Activated T-cell treated with anti-CD3 and anti-CD28 coated beads, Interleukin-2, amount 50 U/mL, for 48 hours (primary cell): ENCODE measurements at regions not wholly inside any gene's neighbourhood (a gene's known extent, or its start where the extent isn't known, plus 50 kb on each side); places are given as distances from the start of the nearest gene placed in this dataset.

Experiments
- DNase-seq, 2 experiments: peaks; one replicate each; pipeline ENCODE4 v3.0.0-alpha.2; 2020

DNA sequence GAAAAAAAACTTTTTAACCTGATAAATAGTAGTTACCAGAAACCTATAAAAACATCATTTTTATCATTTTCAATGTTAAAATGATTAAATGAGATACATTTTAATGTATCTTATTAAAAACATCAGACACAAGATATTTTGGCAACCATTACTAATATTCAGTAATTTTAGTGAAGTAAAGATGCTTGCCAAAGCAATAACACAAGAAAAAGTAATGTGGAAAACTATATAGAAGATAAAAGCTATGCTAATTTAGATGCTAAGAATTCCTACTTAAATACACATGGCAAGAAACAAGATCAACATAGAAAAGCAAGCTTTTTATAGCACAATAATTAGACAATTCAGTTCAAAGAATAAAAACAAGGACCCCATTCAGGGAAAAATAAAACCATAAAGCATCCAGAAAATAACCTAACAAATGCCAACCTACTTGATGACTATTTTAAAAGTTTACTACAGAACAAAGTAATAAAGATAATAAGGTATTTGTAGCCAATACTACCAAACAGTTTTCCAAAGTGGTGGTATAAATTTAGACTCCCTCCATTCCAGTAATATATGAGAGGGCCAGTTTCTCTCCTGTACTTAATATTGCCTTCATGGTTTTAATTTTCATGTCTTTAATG is 489.5 kb downstream of the CDH2 start:
- DNase-seq, result no peak

DNA sequence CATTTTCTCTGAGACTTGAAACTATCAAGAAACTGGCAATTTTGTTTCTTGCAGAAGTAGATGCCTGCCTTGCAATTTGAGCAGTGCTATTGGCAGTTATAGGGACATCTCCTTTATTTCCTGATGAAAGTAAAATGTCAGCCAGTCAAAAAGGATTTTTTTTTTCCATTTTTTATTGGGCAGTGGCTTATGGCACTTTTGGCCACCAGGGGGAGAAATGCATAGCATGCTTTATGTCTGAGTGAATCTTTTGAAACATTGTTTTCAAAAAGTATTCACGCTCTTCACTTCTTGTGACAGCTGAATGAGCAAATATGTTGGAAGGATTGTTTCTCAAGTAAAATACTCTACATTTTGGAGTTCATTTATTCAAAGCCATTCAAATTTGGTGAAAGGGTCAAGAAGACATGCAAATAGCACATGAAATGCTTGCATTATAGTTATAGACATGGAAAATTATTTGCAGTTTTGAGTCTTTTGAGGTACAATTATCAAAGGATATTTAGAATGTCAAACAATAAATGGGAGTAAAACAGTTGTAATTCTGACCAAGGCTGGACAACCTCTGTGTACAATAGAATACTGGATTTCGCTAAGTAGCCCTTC is 491.0 kb downstream of the CDH2 start:
- no peak for DNase-seq

DNA sequence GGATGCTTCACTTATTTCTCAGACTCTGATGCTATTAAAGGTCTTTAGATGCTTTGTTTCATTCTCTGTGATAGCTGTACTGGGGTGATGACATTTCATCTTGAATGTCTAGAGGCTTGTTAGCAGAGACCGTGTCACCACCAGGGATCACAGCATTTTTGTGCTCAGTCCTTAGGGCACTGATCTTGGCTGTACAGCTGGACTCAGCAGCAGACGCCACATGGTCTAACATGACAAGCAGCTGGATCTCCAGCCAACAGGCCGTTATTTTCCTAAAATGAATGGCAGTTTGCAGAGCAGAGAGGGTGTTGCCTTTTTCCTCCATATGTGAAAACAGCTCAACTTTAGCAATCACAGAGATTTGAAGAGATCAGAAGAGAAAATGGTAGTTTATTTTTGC is 491.8 kb downstream of the CDH2 start:
- DNase-seq, result no peak

DNA sequence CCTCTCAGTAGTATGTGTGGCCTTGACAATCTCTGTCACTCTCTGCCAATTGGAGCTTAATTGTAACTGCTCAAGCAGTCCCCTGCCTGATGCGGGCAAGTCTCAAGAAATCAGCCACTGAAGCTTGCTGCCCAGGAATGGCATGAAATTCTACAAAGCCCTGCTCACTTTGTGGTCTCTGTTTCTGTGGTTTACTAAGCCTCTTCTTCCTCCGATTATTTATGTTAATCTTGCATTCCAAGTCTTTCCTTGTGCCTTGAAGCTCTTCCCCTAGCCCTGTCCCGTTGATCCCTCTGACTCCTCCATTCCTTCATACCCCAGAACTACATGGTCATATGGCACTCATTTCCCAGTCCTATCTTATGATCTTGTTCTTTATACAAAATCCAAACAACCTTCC is 489.3 kb upstream of the CHST9 start:
- no peak for DNase-seq

DNA sequence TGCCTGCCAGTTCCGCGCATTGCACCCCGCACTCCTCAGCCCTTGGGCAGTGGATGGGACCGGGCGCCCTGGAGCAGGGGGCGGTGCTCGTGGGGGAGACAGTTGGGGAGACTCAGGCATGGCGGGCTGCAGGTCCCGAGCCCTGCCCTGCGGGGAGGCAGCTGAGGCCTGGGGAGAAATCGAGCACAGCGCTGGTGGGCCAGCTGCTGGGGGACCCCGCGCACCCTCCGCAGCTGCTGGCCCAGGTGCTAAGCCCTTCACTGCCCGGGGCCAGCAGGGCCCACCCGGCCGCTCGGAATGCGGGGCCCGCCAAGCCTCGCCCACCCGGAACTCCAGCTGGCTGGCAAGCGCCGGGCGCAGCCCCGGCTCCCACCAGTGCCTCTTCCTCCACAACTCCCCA is 488.8 kb upstream of the CHST9 start:
- DNase-seq, result no peak

DNA sequence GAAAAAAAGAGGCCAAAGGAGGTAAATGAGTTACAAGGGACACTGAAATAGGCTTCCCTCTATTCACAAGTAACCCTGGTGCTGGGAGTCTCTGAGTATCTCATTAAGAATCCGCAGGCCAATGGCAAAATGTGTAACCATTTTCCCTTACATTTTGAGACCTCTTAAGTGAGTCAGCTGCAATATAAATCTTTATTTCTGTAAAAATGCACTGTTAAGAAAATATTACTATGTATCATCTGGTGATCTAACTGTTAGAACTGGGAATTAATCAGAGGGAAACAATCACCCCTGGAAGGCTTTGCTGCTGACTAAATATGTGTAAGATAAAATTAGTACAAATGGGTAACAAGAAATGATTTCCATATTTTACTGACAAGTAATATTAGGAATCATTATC is 483.1 kb upstream of the CHST9 start:
- DNase-seq, result no peak

DNA sequence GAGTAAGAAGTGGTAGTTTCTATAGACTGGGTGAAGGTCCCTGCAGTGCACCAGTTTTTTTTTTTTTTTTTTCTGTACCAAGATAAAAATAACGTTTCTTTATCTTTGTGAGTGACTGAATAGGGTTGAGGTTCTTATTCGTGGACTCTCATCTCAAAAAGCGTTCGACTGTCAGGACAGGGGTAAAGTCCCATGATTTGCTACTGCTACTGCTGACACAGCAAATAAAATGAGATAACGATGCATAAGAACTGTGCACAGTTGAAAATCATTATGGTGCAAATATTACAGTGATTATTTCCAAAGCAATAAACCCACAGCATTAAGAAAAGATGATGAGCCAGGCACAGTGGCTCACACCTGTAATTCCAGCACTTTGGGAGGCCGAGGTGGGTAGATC is 482.0 kb upstream of the CHST9 start:
- DNase-seq, result no peak

DNA sequence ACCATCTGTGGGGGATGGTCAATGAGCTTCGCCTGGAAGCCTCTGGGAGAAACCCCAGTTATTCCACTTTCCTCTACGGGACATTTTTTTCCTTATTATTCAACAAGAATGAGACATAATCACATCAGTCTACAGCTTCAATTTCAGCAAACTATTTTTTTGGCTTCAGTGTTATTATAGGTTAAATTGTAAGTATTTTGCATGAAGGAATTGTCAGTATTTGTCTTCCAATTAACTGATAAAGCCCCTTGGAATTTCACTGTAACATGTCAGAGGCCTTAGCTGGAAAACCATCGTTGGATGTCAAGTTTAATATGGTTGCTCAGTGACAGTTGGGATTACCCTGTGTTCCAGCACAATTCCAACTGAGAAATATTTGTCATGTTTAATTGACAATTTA is 480.9 kb upstream of the CHST9 start:
- no peak for DNase-seq

DNA sequence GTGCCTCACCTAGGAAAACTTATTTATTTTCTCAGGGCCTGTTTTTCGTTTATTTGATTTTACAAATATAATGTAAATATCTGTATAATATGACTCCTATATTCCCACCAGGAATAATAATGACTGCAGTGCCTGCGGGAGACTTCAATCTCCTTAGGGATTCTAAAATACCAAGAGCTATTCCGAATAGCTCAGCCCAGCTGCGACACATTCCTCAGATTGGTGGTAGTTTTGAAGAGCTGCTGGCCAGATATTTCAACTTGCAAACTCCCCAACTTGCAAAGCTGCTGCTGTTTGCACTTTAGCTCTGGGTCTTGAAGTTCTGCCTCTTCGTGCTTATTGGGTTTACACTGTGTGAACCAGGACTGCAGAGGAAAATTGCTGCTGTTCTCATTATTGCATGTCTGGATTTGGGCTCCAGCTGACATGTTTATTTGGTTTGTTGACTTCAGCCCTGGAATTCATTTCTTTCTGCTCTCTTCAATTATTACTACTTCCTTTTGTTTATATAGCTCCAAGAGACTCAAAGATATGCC is 480.2 kb upstream of the CHST9 start:
- no peak for DNase-seq

DNA sequence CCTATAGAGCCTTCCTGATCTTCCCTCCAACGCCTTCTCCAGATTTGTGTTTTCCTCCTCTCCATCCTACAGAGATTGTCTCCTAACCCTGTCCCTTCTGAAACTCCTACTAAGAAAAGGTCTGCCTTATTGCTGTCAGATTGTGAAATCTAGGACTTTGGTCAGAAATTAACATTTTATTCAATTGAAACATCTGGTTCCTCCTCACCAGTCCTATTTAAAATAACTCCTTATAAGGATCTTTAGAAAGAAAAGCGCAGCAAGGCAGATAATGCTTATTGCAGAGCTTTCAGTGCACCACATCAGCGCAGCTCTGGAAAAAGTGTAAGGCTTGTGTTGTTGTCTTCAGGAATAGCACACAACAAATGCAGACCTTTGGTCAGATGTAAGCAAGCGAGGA is 477.8 kb upstream of the CHST9 start:
- no peak for DNase-seq

DNA sequence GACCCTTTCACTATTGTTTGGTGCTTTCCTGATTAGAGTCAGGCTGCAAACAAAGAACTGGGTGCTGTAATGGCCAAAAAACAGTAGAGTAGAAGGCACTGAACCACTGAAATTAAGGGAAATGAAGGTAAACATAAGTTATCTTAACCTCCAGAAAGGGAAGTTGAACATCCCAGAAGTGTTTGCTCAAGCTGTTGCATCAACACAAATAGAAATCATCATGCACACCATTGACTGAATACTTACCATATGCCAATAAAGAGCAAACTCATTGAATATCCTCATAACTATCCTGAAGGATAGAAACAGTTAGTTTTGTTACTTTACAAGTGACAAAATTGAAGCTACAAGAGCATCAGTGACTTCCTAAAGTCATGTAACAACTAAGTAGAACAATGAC is 477.4 kb upstream of the CHST9 start:
- DNase-seq, result no peak

DNA sequence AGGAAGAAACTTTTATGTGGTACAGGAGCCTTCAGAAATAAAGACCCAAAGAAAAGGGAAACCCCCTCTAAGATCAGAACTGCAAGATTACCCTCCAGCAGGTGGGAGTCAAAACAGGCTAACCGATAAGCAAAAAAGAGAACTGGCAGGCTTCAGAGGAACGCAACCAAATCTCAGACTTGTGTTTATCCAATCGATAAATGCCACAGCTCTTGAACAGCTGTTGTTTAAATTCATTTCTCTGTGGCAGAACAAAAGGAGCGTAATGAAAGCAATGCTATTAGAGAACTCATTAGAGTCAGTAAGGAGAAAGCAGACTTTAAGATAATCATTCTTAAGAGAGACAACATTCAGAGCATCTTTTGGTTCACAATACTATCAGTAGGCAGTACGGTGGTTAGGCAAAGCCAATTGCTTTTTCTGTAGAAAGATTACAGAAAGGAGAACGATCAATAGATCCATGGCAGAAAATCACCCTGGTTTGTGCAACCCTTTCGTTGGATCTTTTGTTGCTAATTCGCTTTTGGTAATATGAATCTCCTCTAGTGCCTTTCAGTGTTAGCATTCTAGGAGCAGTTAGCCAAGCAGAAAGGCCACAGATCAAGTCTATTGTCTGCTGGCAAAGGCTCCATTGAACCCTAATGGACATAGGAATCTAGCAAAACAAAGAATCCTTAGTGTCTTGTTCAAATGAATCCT is 476.4 kb upstream of the CHST9 start:
- no peak for DNase-seq

DNA sequence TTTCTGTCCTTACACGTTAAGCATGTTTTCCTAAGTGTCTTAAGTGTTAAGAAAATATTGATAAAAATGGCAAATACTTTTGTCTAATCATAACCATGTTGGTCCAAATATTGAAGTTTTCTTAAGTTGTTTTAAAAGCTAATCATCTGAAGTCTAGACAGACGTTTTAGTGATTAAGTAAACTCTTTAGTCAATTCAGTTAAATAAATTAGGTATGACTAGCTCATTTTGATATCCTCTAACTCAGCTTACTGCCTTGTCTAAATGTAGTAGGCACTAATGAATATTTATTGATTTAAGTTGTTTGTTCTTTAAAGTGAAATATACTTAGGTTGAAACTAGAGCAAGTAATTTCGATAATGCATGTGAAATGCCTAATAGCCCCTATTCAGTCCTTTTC is 471.8 kb upstream of the CHST9 start:
- no peak for DNase-seq

DNA sequence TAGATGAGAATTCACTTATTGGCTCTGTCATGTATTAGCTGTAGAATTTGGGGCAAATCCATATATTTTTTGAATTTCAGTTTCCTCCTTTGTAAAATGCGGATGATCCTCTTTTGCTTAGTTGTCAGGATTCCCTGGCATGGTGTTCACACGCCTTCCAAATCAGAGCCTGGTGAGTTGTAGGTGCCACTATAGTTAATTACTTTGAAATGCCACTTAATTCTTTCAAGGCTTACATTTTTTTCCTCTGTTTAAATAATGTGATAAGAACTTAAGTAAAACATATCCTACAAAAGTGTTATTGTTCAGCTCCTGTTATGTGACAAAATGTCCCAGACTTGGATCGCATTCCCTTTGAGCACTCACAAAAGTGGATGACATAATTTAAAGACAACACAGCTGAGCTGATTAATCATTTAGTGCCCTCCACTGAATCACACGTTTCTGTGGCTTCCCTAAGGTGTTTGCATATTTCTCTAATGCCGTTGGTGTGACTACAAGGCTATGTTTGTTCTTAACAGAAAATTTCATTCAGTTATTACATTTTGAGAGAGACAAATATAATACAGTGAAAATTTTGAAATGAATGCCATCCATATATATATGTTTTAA is 471.2 kb upstream of the CHST9 start:
- DNase-seq, result no peak

DNA sequence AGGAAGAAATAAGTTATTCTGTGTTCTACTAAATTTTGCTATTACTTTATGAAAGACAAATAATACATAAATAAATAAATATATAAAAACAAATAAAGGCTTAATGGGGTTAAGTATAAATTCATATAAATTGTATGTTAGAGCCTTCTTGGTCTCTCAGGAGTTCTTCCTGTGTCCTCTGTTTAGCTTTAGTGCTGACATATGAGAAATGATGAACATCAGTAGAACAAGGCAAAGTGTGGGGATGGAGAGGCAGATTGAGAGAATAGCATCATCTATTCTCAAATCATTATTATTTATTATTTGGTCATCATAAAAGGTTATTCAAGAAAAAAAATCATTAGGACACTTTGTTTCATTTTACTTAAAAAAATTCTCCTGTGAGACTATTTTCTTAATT is 468.1 kb upstream of the CHST9 start:
- DNase-seq, result no peak

DNA sequence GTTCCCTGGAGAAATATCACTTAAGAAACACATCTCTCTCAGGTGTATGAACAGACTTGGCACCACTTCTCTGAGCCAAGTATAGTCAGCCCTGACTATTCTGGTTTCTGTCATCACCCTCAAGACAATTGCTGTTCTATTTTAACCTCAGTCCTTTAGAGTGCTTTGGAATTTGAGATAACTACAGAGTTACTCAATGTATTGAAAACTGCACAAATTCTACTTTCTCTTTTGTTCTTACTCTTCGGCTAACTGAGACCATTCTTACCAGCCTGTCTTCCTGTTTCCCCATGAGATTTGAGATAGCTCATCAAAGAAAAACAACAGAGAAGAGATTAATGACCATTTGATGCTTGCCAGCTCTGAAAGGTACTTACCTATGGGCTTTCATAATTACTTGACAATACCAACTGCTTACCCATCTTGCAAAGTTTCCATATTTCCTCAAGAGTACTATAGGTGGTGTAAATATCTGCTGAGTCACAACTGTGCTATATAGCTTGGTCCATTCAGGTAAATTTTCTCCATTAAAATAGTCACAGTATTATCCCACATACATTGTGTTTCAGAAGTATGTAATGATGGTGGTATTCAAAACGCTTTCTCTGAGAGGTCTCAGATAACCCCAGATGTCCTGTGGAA is 467.5 kb upstream of the CHST9 start:
- DNase-seq, result no peak

DNA sequence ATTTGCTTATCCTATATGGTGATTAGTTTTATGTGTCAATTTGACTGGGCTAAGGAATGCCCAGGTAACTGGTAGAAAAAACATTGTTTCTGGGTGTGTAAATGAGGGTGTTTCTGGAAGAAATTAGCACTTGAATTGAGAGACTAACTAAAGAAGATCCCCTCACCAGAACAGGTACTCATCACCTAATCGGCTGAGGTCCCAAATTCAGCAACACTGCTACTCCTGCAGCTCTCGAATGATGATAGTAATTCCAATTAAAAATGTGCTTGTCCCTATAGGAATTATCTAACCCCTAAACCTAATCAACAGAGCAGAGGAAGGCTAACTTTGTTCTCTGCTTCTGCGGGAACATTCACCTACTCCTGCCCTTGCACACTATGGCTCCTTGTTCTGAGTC is 464.5 kb upstream of the CHST9 start:
- no peak for DNase-seq

DNA sequence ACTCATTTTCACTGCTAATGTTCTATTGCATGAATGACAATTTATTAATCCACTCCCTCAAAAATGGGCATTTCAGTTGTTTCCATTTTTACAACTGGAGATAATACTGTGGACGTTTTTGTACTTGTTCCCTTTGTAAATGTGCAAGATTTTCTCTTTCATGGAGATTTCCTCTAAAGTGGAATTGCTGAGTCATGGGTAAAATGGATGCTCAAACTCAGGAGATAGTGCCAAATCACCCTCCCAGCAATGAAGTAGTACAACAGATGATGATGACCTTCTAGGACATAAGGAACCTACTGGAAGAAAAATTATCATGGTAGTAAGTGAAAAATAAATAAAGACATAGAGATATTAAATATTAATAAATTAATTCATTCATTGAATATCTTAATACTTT is 460.8 kb upstream of the CHST9 start:
- no peak for DNase-seq

DNA sequence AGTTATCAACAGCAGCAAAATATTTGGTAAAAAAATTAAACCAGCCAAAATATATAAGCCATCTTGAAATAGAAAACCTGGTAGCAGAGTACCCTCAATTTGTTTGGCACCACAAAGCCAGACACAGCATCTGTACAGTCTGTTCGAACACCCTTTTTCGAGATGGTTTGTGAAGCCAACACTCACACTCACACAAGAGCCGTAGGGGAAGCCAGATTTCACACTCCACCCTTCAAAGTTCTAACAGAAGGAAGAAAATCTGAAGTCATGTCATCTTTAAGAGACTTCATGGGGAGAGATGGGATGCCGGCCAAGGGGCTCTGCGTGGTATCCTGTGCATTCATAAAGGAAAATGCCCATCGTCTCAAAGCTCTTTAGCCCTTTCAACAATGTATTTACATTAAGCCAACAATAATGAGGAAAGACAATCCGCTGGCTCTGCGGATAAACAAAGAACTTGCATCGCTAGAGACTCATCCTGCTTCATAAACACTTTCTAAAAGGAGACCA is 451.5 kb upstream of the CHST9 start:
- no peak for DNase-seq

DNA sequence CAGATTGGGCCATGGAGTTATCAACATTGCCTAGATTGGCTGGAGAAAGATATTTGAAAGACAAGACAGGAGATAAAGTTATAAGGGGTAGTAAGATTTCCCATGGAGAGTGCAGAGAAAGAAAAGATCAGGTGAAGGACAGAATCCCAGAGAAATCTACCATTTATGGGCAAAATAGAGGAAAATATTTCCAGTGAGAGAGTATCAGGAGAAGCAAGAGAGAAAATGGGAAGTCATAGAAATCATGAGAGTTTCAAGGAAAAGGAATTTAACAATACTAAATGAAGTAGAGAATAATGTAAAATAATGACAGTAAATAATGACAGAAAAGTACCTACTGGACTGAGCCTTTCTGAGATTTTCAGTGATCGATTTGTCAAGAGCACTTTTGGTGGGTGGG is 447.6 kb upstream of the CHST9 start:
- no peak for DNase-seq

DNA sequence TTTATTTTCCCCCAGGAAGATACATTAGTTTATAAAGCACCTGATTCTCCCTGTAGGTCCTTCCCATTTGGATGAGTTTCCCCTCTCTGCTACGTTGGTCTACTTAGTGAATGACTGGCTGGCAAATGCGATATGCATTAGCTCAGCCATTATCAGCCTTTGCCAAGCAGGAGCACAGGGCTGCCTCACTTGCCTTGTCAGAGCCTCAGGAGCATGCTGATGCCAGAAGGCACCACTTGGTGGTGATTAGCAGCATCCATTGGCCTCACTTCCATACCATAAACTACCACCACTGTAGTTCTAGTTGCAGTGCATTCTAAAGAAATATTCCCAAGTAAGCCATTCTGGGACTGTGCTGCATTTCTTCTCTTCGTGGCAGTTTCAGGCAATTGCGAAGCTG is 442.8 kb upstream of the CHST9 start:
- DNase-seq, result no peak

DNA sequence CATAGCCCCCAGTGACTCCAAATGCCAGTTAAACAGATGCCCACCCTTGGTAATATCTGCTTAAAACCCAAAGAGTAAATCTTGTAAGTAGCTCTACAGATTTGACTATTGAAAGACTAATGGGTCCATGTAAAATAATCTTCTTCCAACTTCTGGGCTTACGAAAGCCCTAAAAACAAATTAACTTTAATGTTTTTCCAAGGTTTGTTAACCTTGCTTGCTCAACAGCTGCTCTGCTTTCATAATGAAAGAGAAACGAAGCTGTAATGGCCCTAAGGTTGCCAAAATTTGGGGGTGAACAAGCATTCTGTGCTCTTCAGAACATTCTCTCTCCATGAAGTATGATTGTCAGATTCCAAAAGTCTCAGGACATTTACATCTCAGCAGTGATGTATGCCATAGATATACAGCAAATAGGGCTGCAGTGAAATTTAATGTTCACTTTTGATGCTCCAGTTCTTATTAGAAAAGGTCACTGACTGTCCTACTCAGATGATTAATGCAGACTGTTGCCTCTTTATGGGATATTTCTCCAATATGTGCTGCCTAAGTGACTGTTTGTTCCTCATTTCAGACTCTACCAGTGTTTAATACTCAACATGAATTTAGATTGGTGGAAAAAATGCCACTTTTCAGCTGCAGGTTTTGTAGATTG is 436.3 kb upstream of the CHST9 start:
- DNase-seq, result no peak

DNA sequence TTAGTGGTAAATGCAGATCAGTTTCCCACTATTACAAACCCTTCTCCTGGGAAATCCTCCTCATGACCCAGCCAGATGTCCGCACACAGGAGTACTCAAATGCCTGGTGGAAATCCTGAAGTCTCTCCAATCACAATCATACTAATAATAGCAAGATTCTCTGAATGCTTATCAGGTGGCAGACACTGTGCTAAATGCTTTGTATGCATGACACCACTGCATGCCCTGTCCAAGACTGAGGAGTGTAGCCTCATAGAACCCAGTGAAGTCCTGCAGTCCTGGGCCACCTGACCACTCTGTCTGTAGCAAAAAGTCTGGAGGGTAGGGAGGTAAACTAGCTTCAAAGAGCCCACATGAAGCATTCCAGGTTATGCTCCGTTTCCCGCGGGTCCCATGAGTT is 434.8 kb upstream of the CHST9 start:
- no peak for DNase-seq
